Spleen (tissue), 11 donors: ENCODE measurements at regions not wholly inside any gene's neighbourhood (a gene's known extent, or its start where the extent isn't known, plus 50 kb on each side); places are given as distances from the start of the nearest gene placed in this dataset.

Experiments used
- DNase-seq: peaks from one replicate; pipeline ENCODE4 v3.0.0-alpha.2; 2020
- H3K27ac ChIP-seq, 8 donors: fragments of 200-600 bp; sonication (generic) in 7 of 8; 1 replicate in 4 of 8; 2 replicates in 4 of 8; pipeline versions ENCODE4 v1.5.0 to v1.8.0; 2016 to 2021; ENCODE audit warnings: inconsistent platforms in 4 of 8, mild to moderate bottlenecking in 4 of 8, moderate library complexity in 1 of 8
- H3K27me3 ChIP-seq, 7 donors: fragments of 200-600 bp; sonication (generic) in 6 of 7; replicated peaks in 1 of 7; 1 replicate in 4 of 7; 2 replicates in 3 of 7; pipeline versions ENCODE4 v1.5.0 to v1.8.0; 2016 to 2021; ENCODE audit warnings: inconsistent platforms in 3 of 7, mild to moderate bottlenecking in 1 of 7
- H3K36me3 ChIP-seq, 6 donors: fragments of 200-600 bp; sonication (generic) in 5 of 6; 1 replicate in 4 of 6; 2 replicates in 2 of 6; pipeline versions ENCODE4 v1.5.0 to v1.8.0; 2016 to 2021; ENCODE audit warnings: inconsistent platforms in 2 of 6
- H3K4me1 ChIP-seq, 6 donors: fragments of 200-600 bp; sonication (generic) in 5 of 6; 1 replicate in 3 of 6; 2 replicates in 3 of 6; pipeline versions ENCODE4 v1.5.0 to v1.8.0; 2016 to 2021; ENCODE audit warnings: inconsistent platforms in 3 of 6
- H3K4me3 ChIP-seq, 8 donors: fragments of 200-600 bp; sonication (generic) in 7 of 8; 1 replicate in 4 of 8; 2 replicates in 4 of 8; pipeline versions ENCODE4 v1.5.0 to v1.8.0; 2016 to 2021; ENCODE audit warnings: inconsistent platforms in 4 of 8, mild to moderate bottlenecking in 4 of 8, moderate library complexity in 2 of 8
- H3K9me3 ChIP-seq, 8 donors: fragments of 200-600 bp; sonication (generic) in 7 of 8; 1 replicate in 4 of 8; 2 replicates in 4 of 8; pipeline versions ENCODE4 v1.5.0 to v1.8.0; 2016 to 2021; ENCODE audit warnings: inconsistent platforms in 4 of 8
- CTCF ChIP-seq, 11 experiments: fragments of 200-600 bp in 7 of 11; fragments of 450-650 bp in 4 of 11; sonication (generic) in 4 of 11; IDR thresholded peaks in 8 of 11; conservative IDR thresholded peaks in 3 of 11; 1 replicate in 7 of 11; 2 replicates in 4 of 11; pipeline versions ENCODE4 v1.4.0 to v1.8.0; 2016 to 2021; ENCODE audit warnings: antibody characterized with exemption in 11 of 11, inconsistent platforms in 4 of 11, mild to moderate bottlenecking in 1 of 11
- POLR2A ChIP-seq, 3 donors: fragments of 450-650 bp; IDR thresholded peaks; one replicate each; pipeline ENCODE4 v1.5.1; 2017; ENCODE audit warnings: antibody characterized with exemption in 3 of 3, mild to moderate bottlenecking in 1 of 3
- POLR2AphosphoS5 ChIP-seq, 3 donors: sonication (generic); formaldehyde crosslinking; IDR thresholded peaks; one replicate each; pipeline ENCODE4 v1.5.1; 2017; ENCODE audit warnings: antibody characterized with exemption in 3 of 3
- WGBS, 5 donors: extraction: QIAGEN DNeasy Blood & Tissue Kit in 3 of 5; methylation state at CpG; one replicate each; pipeline versions ENCODE4 v1.1.5 to v1.1.7; 2013 to 2018; 5-methylcytosine and 5-hydroxymethylcytosine counted together
- intact Hi-C: fragments of 100-400 bp; cut with DNase I; formaldehyde crosslinking; loops from one replicate; pipeline ENCODE4 v1.15.0; 2023; ENCODE audit warnings: low total_unique reads
- donor health status: healthy with polysubstance abuse.
- donor health status: DM: no; HTN: no; CAD: no; lungs with moderate emphysema.
- donor health status: DM: no; HTN: no; CAD: no.
- donor health status: Bipolar disorder and iron deficiency.
- donor health status: healthy.
- donor health status: DM: no; HTN: no; CAD: no.
- donor health status: DM: yes; HTN: yes; CAD: no.

GRCh38 chr2:107615039-107615438, 211.7 kb upstream of the RGPD4 start:
- H3K36me3 ChIP-seq: no peaks in the 10 kb centered on the region
- H3K4me3 ChIP-seq: no peak overlapping the region
- intact Hi-C loops: no loop called here
- no peaks in the 10 kb centered on the region for H3K4me1 ChIP-seq
- no peak overlapping the region for H3K27ac ChIP-seq
- no peaks in the 10 kb centered on the region for H3K27me3 ChIP-seq
- H3K9me3 ChIP-seq: peaks cover 0 to 38% (median 34%) of the 10 kb centered on the region in 8 donors
- no peak for DNase-seq
- TF ChIP-seq CTCF (IDR thresholded peaks at IDR 0.05 in 8 of 11, conservative IDR thresholded peaks at IDR 0.05 in 3 of 11) (no peak), POLR2A (IDR thresholded peaks at IDR 0.05) (no peak), POLR2AphosphoS5 (IDR thresholded peaks at IDR 0.05) (no peak)

- intact Hi-C loops: no loop called here
Measured at GRCh38 chr2:107618769-107619168, 207.9 kb upstream of the RGPD4 start.

GRCh38 chr2:107621186-107622165, 205.2 kb upstream of the RGPD4 start:
- 69 to 81% (median 77%) methylated on average over 5 of the region's 5 CpGs for WGBS, 5 donors
- TF ChIP-seq CTCF (IDR thresholded peaks at IDR 0.05 in 8 of 11, conservative IDR thresholded peaks at IDR 0.05 in 3 of 11): no peak
- H3K9me3 ChIP-seq: peaks cover 0 to 55% (median 40%) of the 10 kb centered on the region in 8 donors
- no peaks in the 10 kb centered on the region for H3K4me1 ChIP-seq
- H3K36me3 ChIP-seq: no peaks in the 10 kb centered on the region
- no peak for DNase-seq
- intact Hi-C loops: no loop called here
- H3K27ac ChIP-seq: no peak overlapping the region
- no peak overlapping the region for H3K4me3 ChIP-seq
- H3K27me3 ChIP-seq: no peaks in the 10 kb centered on the region

More at GRCh38 chr2:107618769-107619168, 207.9 kb upstream of the RGPD4 start:
- no peak for DNase-seq
- no peaks in the 10 kb centered on the region for H3K4me1 ChIP-seq
- no peak overlapping the region for H3K27ac ChIP-seq
- TF ChIP-seq CTCF (IDR thresholded peaks at IDR 0.05 in 8 of 11, conservative IDR thresholded peaks at IDR 0.05 in 3 of 11) (no peak), POLR2AphosphoS5 (IDR thresholded peaks at IDR 0.05) (no peak), POLR2A (IDR thresholded peaks at IDR 0.05) (no peak)
- H3K4me3 ChIP-seq: no peak overlapping the region
- no peaks in the 10 kb centered on the region for H3K36me3 ChIP-seq
- H3K9me3 ChIP-seq: peaks cover 0 to 54% (median 41%) of the 10 kb centered on the region in 8 donors
- no peaks in the 10 kb centered on the region for H3K27me3 ChIP-seq

GRCh38 chr2:107622741-107623310, 203.9 kb upstream of the RGPD4 start:
- intact Hi-C loops: no loop called here
- peaks cover 0 to 57% (median 37%) of the 10 kb centered on the region in 8 donors for H3K9me3 ChIP-seq
- H3K27me3 ChIP-seq: no peaks in the 10 kb centered on the region
- no peak overlapping the region for H3K27ac ChIP-seq
- no peaks in the 10 kb centered on the region for H3K36me3 ChIP-seq
- no peak overlapping the region for H3K4me3 ChIP-seq
- no peak for TF ChIP-seq POLR2AphosphoS5 (IDR thresholded peaks at IDR 0.05)
- WGBS, 5 donors: 75 to 93% (median 81%) methylated on average over 4 of the region's 4 CpGs
- no peak for DNase-seq
- no peaks in the 10 kb centered on the region for H3K4me1 ChIP-seq
